ENCODE measurements at regions not wholly inside any gene's neighbourhood (a gene's known extent, or its start where the extent isn't known, plus 50 kb on each side); places are given as distances from the start of the nearest gene placed in this dataset.

- DNase-seq (ENCODE audit: low read depth) = no peak
- H3K27me3 ChIP-seq (ENCODE audit: control insufficient read depth, insufficient read depth, low read length) = no peaks in the 10 kb centered on the region
- no peak overlapping the region for H3K4me3 ChIP-seq (ENCODE audit: low read depth, low read length)
- no peaks in the 10 kb centered on the region for H3K36me3 ChIP-seq (ENCODE audit: control insufficient read depth, insufficient read depth, low read length)
- no peak for TF ChIP-seq CTCF (IDR thresholded peaks at IDR 0.05; ENCODE audit: insufficient read depth, low read length, poor library complexity, severe bottlenecking)
Observed at GRCh38 chr5:168227973-168228615, 63.4 kb upstream of the WWC1 start.

GRCh38 chr5:168228668-168229067, 62.8 kb upstream of the WWC1 start:
- DNase-seq (ENCODE audit: low read depth) = no peak
- H3K4me3 ChIP-seq (ENCODE audit: low read depth, low read length) = no peak overlapping the region
- TF ChIP-seq CTCF (IDR thresholded peaks at IDR 0.05; ENCODE audit: insufficient read depth, low read length, poor library complexity, severe bottlenecking) = no peak
- no peaks in the 10 kb centered on the region for H3K36me3 ChIP-seq (ENCODE audit: control insufficient read depth, insufficient read depth, low read length)
- no peaks in the 10 kb centered on the region for H3K27me3 ChIP-seq (ENCODE audit: control insufficient read depth, insufficient read depth, low read length)

GRCh38 chr5:168234133-168234532, 57.3 kb upstream of the WWC1 start:
- no peak for TF ChIP-seq CTCF (IDR thresholded peaks at IDR 0.05; ENCODE audit: insufficient read depth, low read length, poor library complexity, severe bottlenecking)
- no peaks in the 10 kb centered on the region for H3K36me3 ChIP-seq (ENCODE audit: control insufficient read depth, insufficient read depth, low read length)

GRCh38 chr5:168238463-168238862, 53.0 kb upstream of the WWC1 start:
- no peaks in the 10 kb centered on the region for H3K27me3 ChIP-seq (ENCODE audit: control insufficient read depth, insufficient read depth, low read length)
- no peak overlapping the region for H3K4me3 ChIP-seq (ENCODE audit: low read depth, low read length)
- DNase-seq (ENCODE audit: low read depth) = no peak
- H3K36me3 ChIP-seq (ENCODE audit: control insufficient read depth, insufficient read depth, low read length) = no peaks in the 10 kb centered on the region
- TF ChIP-seq CTCF (IDR thresholded peaks at IDR 0.05; ENCODE audit: insufficient read depth, low read length, poor library complexity, severe bottlenecking) = no peak

More at GRCh38 chr5:168234133-168234532, 57.3 kb upstream of the WWC1 start:
- no peak overlapping the region for H3K4me3 ChIP-seq (ENCODE audit: low read depth, low read length)
- no peaks in the 10 kb centered on the region for H3K27me3 ChIP-seq (ENCODE audit: control insufficient read depth, insufficient read depth, low read length)
- no peak for DNase-seq (ENCODE audit: low read depth)

- Histone ChIP-seq H3K36me3 (ENCODE audit: control insufficient read depth, insufficient read depth, low read length) (no peaks in the 10 kb centered on the region), H3K4me3 (ENCODE audit: low read depth, low read length) (no peak overlapping the region), H3K27me3 (ENCODE audit: control insufficient read depth, insufficient read depth, low read length) (no peaks in the 10 kb centered on the region)
- TF ChIP-seq CTCF (IDR thresholded peaks at IDR 0.05; ENCODE audit: insufficient read depth, low read length, poor library complexity, severe bottlenecking) = no peak
- DNase-seq (ENCODE audit: low read depth) = no peak
Observed at GRCh38 chr5:168239325-168239724, 52.1 kb upstream of the WWC1 start.

Measured in kidney epithelial cell (primary cell).